Pancreas (tissue), 10 donors: ENCODE measurements at regions not wholly inside any gene's neighbourhood (a gene's known extent, or its start where the extent isn't known, plus 50 kb on each side); places are given as distances from the start of the nearest gene placed in this dataset.

ENCODE experiments used
- ATAC-seq, 4 donors: fragments of 200-7000 bp; cut with Tn5 transposase; one replicate each; pipeline versions ENCODE4 v1.8.0 to v1.9.1; 2020; ENCODE audit warnings: mild to moderate bottlenecking in 4 of 4, moderate library complexity in 4 of 4
- DNase-seq, 6 donors: peaks; one replicate each; pipeline ENCODE4 v3.0.0-alpha.2; 2020
- FAIRE-seq: peaks from 2 replicates; lab custom pipeline; 2012; peaks lifted over from hg19 to GRCh38; lab: Jason Lieb, UNC
- H3K27ac ChIP-seq, 4 donors: fragments of 200-600 bp; sonication (generic); 1 replicate in 3 of 4; 2 replicates in 1 of 4; pipeline versions ENCODE4 v1.5.0 to v1.8.0; 2020
- H3K27me3 ChIP-seq, 4 donors: fragments of 200-600 bp; one replicate each; pipeline ENCODE4 v1.8.0; 2021
- H3K36me3 ChIP-seq, 3 donors: fragments of 200-600 bp; sonication (generic) in 1 of 3; one replicate each; pipeline versions ENCODE4 v1.5.0 to v1.8.0; 2020 to 2021
- H3K4me1 ChIP-seq, 3 donors: fragments of 200-600 bp; one replicate each; pipeline ENCODE4 v1.8.0; 2021
- H3K4me3 ChIP-seq, 4 donors: fragments of 200-600 bp; sonication (generic) in 2 of 4; one replicate each; pipeline versions ENCODE4 v1.5.0 to v1.8.0; 2020 to 2021
- H3K9me3 ChIP-seq, 4 donors: fragments of 200-600 bp; one replicate each; pipeline ENCODE4 v1.8.0; 2021
- WGBS, 2 donors: extraction: QIAGEN DNeasy Blood & Tissue Kit; methylation state at CpG; one replicate each; pipeline ENCODE4 v1.1.7; 2013; 5-methylcytosine and 5-hydroxymethylcytosine counted together
- intact Hi-C, 3 donors: fragments of 100-400 bp; cut with DNase I; formaldehyde crosslinking; loops; one replicate each; pipeline versions ENCODE4 v1.11.1 to v1.14.2; 2022
- TF ChIP-seq, protein P1 (sequence below), 4 donors: fragments of 200-600 bp; sonication (generic) in 3 of 4; IDR thresholded peaks; one replicate each; pipeline versions ENCODE4 v1.5.0 to v1.8.0; 2021; ENCODE audit warnings: antibody characterized with exemption in 4 of 4
- donor health status: healthy with polysubstance abuse.
- donor health status: DM: no; HTN: no; CAD: no; lungs with moderate emphysema.
- donor health status: DM: no; HTN: no; CAD: no.
- donor health status: control.
- donor health status: control.
- donor health status: Bipolar disorder and iron deficiency.
- donor health status: DM: yes; HTN: yes; CAD: no.
- donor health status: DM: no; HTN: no; CAD: no.
- donor health status: DM: no; HTN: no; CAD: no.
- donor health status: DM: yes; HTN: yes; CAD: no.

- TF ChIP-seq, protein P1, sequence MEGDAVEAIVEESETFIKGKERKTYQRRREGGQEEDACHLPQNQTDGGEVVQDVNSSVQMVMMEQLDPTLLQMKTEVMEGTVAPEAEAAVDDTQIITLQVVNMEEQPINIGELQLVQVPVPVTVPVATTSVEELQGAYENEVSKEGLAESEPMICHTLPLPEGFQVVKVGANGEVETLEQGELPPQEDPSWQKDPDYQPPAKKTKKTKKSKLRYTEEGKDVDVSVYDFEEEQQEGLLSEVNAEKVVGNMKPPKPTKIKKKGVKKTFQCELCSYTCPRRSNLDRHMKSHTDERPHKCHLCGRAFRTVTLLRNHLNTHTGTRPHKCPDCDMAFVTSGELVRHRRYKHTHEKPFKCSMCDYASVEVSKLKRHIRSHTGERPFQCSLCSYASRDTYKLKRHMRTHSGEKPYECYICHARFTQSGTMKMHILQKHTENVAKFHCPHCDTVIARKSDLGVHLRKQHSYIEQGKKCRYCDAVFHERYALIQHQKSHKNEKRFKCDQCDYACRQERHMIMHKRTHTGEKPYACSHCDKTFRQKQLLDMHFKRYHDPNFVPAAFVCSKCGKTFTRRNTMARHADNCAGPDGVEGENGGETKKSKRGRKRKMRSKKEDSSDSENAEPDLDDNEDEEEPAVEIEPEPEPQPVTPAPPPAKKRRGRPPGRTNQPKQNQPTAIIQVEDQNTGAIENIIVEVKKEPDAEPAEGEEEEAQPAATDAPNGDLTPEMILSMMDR (IDR thresholded peaks at IDR 0.05): no peak
- Histone ChIP-seq H3K4me1 (no peaks in the 10 kb centered on the region), H3K36me3 (no peaks in the 10 kb centered on the region), H3K27ac (no peak overlapping the region), H3K4me3 (no peak overlapping the region), H3K9me3 (no peaks in the 10 kb centered on the region), H3K27me3 (no peaks in the 10 kb centered on the region)
- no peak for DNase-seq
- ATAC-seq: no peak
- FAIRE-seq: no peak
- intact Hi-C loops: no loop called here
- 77 to 92% methylated on average over 1 of the region's 1 CpG for WGBS, 2 donors
These were observed 83.0 kb upstream of the TACR3 start for GRCh38 chr4:103802766-103803165.

GRCh38 chr4:103787057-103787456 lies 67.3 kb upstream of the TACR3 start:
- Histone ChIP-seq H3K4me3 (no peak overlapping the region), H3K27ac (no peak overlapping the region), H3K27me3 (no peaks in the 10 kb centered on the region), H3K36me3 (no peaks in the 10 kb centered on the region), H3K9me3 (no peaks in the 10 kb centered on the region), H3K4me1 (no peaks in the 10 kb centered on the region)
- WGBS, 2 donors: 72 to 78% methylated on average over 4 of the region's 4 CpGs
- TF ChIP-seq, protein P1 (IDR thresholded peaks at IDR 0.05): no peak
- ATAC-seq (no peak), FAIRE-seq (no peak), DNase-seq (no peak)
- intact Hi-C loops: no loop called here

DNA sequence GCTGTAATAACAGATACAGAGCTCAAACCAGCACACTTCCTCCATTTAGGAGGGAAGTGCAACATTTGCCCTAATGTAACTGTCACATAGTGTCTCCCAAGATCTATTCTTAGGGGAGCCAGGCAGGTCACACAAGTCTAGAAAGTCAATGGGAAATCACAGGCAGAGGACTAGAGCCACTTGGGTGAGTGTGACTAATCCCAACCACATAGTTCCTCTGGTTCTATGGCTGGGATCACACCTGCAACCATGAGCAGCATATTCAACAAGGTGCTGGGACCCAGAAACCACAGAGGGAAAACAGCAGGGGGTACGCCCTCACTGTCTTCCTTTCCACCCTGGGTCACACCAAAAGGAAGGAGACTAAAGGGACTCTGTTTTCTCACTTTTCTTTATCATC lies 66.8 kb upstream of the TACR3 start:
- FAIRE-seq (no peak), ATAC-seq (no peak), DNase-seq (no peak)
- Histone ChIP-seq H3K27me3 (no peaks in the 10 kb centered on the region), H3K4me3 (no peak overlapping the region), H3K27ac (no peak overlapping the region), H3K36me3 (no peaks in the 10 kb centered on the region), H3K4me1 (no peaks in the 10 kb centered on the region), H3K9me3 (no peaks in the 10 kb centered on the region)
- WGBS, 2 donors: 53 to 59% methylated on average over 1 of the region's 1 CpG
- TF ChIP-seq, protein P1 (IDR thresholded peaks at IDR 0.05): no peak
- intact Hi-C loops: no loop called here

DNA sequence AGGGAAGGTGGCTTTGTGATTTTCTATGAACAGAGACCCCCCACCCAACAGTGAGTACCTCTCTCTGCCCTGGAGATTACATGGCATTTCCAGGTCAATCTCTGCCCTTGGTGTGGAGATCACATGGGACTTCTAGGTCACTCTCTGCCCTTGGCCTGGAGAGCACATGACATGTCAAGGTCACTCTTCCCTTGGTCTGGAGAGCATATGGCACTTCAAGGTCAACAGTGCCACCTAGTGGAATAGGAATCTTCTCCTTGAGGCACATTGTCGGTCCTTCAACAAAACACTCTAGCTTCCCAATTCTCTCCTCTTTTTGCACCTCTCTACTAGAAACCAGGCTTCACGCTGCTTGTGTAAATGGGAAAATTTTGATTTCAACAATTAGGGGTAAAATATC lies 66.2 kb upstream of the TACR3 start:
- Histone ChIP-seq H3K4me1 (no peaks in the 10 kb centered on the region), H3K27ac (no peak overlapping the region), H3K27me3 (no peaks in the 10 kb centered on the region), H3K9me3 (no peaks in the 10 kb centered on the region), H3K36me3 (no peaks in the 10 kb centered on the region), H3K4me3 (no peak overlapping the region)
- TF ChIP-seq, protein P1 (IDR thresholded peaks at IDR 0.05): no peak
- DNase-seq (no peak), ATAC-seq (no peak), FAIRE-seq (no peak)
- intact Hi-C loops: no loop called here
- WGBS, 2 donors: 73 to 83% methylated on average over 2 of the region's 2 CpGs

- no peak for FAIRE-seq
- ATAC-seq: no peak
- intact Hi-C loops: no loop called here
These were observed 58.4 kb upstream of the TACR3 start for GRCh38 chr4:103778221-103778620.

More at GRCh38 chr4:103778221-103778620, 58.4 kb upstream of the TACR3 start:
- H3K27ac ChIP-seq: no peak overlapping the region
- no peaks in the 10 kb centered on the region for H3K27me3 ChIP-seq
- H3K4me1 ChIP-seq: no peaks in the 10 kb centered on the region
- TF ChIP-seq, protein P1 (IDR thresholded peaks at IDR 0.05): no peak
- DNase-seq: no peak
- H3K9me3 ChIP-seq: no peaks in the 10 kb centered on the region
- H3K36me3 ChIP-seq: no peaks in the 10 kb centered on the region
- no peak overlapping the region for H3K4me3 ChIP-seq
